GM21367 (cell line): ENCODE measurements at regions not wholly inside any gene's neighbourhood (a gene's known extent, or its start where the extent isn't known, plus 50 kb on each side); places are given as distances from the start of the nearest gene placed in this dataset.

Experiments used
- ATAC-seq: cut with Tn5 transposase; IDR thresholded peaks from one replicate; pipeline ENCODE4 v1.9.1; 2021; ENCODE audit not compliant: unreplicated experiment

GRCh38 chr3:72109327-72110259, 324.6 kb upstream of the PROK2 start:
- no peak for ATAC-seq

- ATAC-seq = no peak
Observed at GRCh38 chr3:72105306-72105705, 320.4 kb upstream of the PROK2 start.

- peak; percentile 46 for ATAC-seq
Observed at GRCh38 chr3:72102112-72102616, 317.2 kb upstream of the PROK2 start.

- no peak for ATAC-seq
Observed at GRCh38 chr3:72101494-72101893, 316.5 kb upstream of the PROK2 start.

- peak; percentile 45 for ATAC-seq
Observed at GRCh38 chr3:72100601-72101187, 315.7 kb upstream of the PROK2 start.

GRCh38 chr3:72100080-72100511, 315.1 kb upstream of the PROK2 start:
- no peak for ATAC-seq

GRCh38 chr3:72099326-72100079, 314.6 kb upstream of the PROK2 start:
- ATAC-seq = no peak

GRCh38 chr3:72097053-72097452, 312.1 kb upstream of the PROK2 start:
- ATAC-seq = no peak

GRCh38 chr3:72095521-72095920, 310.6 kb upstream of the PROK2 start:
- ATAC-seq = no peak

- no peak for ATAC-seq
Observed at GRCh38 chr3:72093992-72094334, 309.0 kb upstream of the PROK2 start.

- ATAC-seq = no peak
Observed at GRCh38 chr3:72093270-72093991, 308.5 kb upstream of the PROK2 start.

- no peak for ATAC-seq
Observed at GRCh38 chr3:72092778-72093177, 307.8 kb upstream of the PROK2 start.

GRCh38 chr3:72088486-72089025, 303.6 kb upstream of the PROK2 start:
- no peak for ATAC-seq

GRCh38 chr3:72087420-72087819, 302.5 kb upstream of the PROK2 start:
- no peak for ATAC-seq

GRCh38 chr3:72086743-72087087, 301.8 kb upstream of the PROK2 start:
- no peak for ATAC-seq

- no peak for ATAC-seq
Observed at GRCh38 chr3:72086042-72086742, 301.2 kb upstream of the PROK2 start.

GRCh38 chr3:72085036-72085435, 300.1 kb upstream of the PROK2 start:
- ATAC-seq = no peak

- ATAC-seq = no peak
Observed at GRCh38 chr3:72082776-72083462, 298.0 kb upstream of the PROK2 start.

- peak; percentile 43 for ATAC-seq
Observed at GRCh38 chr3:72082186-72082715, 297.3 kb upstream of the PROK2 start.
